ENCODE measurements at regions not wholly inside any gene's neighbourhood (a gene's known extent, or its start where the extent isn't known, plus 50 kb on each side); places are given as distances from the start of the nearest gene placed in this dataset.

DNA sequence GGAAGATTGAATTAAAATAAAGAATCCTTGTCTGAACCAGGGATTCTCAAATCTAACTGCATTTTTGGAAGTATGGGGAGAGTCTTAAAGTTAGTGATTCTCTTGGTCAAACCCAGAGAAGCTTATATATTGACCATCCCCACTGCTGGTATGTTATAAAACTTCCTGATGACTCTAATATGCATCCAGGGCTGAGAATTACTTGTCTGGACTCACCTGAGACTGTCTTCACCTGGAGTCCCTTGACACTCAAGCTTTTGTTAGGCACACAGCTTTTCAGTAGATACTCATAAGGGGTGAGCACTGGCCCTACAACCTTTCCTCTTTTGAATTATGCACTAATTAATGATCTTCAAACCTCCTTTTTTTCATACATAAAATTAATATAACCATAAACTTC is 149.6 kb upstream of the GULP1 start:
- no peak for DNase-seq (ENCODE audit: low read depth)

DNA sequence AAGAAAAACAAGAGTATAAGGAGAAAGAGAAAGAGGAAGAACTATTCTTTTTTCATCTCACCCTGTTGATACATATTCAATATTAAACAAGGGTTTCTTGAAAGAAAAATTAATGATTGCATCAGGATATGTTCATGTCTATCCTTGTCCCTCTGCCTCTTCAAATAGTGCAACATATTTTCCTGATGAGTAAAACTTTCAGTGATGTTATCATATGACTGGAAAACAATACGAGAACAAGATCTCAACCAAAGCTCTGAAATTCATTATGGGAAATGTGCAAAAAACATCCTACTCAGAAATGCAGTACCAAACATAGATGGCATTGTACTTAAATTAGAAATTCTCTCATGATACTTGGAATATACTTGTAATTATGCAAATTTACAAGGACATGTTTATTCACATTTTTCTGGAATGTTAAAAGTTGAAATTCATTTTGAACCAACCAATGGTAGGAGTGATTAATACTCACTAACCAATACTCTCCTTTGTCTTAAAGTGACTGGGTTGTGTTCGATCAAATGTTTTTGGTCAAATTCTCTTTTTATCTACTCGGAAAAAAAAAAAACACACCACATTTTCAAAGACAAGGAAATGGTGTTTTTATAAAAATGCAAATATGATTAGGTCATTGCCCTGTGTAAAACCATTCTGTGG is 148.9 kb upstream of the GULP1 start:
- DNase-seq (ENCODE audit: low read depth), result no peak

- DNase-seq (ENCODE audit: low read depth), result no peak
Measured at GRCh38 chr2:188145885-188146284, 145.8 kb upstream of the GULP1 start.

GRCh38 chr2:188146888-188147287 is 144.8 kb upstream of the GULP1 start:
- DNase-seq (ENCODE audit: low read depth), result no peak

DNA sequence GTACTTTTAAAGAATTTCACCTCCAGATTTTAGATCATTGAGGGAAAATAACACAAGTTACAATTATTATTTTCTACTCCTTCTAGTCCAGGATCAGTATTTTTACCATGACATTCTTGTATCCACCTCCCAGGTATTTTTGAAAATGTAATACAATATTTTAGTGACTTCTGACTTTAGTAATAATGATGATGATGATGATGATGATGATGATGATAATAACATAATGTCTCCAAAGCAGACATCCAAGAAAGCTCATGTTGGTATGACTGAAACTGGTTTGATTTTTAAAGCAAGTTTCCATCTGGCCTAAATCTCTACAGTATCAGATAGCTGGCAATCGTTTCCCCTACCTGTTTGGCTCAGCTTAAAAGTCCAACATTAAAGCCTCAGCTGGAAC is 140.0 kb upstream of the GULP1 start:
- DNase-seq (ENCODE audit: low read depth), result no peak

- peak; percentile 4 for DNase-seq (ENCODE audit: low read depth)
Measured at GRCh38 chr2:188158337-188159100, 133.2 kb upstream of the GULP1 start.

DNA sequence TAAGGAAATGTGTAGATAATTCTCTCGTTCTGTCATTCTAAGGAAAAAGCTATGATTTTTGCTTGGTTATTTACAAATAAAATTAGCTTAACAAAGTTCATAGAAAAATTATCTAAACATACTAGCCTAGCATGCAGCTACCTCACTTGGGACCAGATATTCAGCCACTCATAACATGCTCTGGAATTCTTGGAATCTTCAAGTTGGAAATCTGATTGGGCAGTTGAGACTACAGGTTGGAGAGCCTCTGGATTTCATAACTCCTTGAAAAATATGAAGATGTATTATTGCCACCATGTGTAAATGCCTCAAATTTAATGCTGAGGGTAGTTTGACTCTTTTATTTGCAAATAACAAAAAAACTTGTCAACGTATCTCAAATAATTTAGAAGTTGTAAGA is 132.2 kb upstream of the GULP1 start:
- DNase-seq (ENCODE audit: low read depth), result no peak

GRCh38 chr2:188170356-188170755 is 121.3 kb upstream of the GULP1 start:
- DNase-seq (ENCODE audit: low read depth), result no peak

- no peak for DNase-seq (ENCODE audit: low read depth)
Measured at GRCh38 chr2:188176620-188177019, 115.1 kb upstream of the GULP1 start.

- DNase-seq (ENCODE audit: low read depth), result no peak
Measured at GRCh38 chr2:188181067-188181838, 110.4 kb upstream of the GULP1 start.

DNA sequence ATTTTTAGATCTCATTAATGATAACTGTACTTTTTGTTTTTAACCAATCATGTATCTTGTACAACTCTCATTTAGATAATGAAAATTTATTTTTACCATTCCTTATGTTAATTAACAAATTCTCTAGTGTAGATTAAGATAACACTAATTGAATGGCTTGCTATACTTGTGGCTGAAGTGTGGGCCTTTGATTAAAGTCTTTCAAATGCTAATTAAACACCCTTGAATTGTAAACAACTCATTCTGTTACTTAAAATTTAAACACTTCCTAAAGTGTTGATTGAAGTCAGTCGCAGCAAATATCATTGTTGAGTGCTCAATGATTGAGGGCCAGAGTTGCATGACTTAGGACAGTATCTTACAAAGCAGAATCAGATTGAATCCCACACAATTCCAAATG is 109.8 kb upstream of the GULP1 start:
- DNase-seq (ENCODE audit: low read depth), result no peak

DNA sequence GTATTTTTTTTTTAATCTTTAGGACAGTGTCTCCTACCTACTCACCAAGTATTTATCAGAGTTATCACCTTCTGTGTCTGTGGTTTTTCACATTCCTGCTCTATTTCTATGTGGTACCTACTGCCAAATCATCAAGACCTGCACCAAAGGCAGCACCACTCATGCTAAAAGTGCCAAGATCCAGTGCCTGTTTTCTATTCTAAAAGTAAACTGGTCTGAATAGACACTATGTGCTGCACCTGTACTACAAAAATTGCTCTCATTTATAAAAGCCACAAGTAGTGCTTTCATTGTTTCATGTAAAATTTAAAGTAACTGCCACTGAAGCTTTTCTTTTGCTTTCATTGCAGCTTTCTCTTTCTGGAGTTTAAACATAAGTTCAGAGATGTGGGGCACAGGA is 103.9 kb upstream of the GULP1 start:
- DNase-seq (ENCODE audit: low read depth), result no peak

DNA sequence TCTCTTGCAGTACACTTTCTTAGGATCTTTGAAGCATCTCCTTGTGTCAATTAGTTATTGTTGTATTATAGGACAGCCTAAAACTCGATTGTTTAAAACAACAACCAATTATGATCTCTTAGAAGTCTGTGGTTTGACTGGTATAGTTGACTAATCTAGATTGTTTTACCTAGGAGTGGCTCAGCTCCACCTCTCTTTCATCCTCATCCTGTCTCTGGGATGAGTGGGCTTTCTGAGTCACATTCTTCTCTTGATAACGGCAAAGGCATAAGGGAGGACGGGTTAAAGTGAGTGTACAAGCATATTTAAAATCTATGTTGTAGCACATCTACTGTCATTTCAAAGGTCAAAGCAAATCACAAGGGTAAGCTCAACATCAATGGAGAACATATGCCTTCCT is 102.3 kb upstream of the GULP1 start:
- DNase-seq (ENCODE audit: low read depth), result no peak

GRCh38 chr2:188193230-188193629 is 98.4 kb upstream of the GULP1 start:
- no peak for DNase-seq (ENCODE audit: low read depth)

DNA sequence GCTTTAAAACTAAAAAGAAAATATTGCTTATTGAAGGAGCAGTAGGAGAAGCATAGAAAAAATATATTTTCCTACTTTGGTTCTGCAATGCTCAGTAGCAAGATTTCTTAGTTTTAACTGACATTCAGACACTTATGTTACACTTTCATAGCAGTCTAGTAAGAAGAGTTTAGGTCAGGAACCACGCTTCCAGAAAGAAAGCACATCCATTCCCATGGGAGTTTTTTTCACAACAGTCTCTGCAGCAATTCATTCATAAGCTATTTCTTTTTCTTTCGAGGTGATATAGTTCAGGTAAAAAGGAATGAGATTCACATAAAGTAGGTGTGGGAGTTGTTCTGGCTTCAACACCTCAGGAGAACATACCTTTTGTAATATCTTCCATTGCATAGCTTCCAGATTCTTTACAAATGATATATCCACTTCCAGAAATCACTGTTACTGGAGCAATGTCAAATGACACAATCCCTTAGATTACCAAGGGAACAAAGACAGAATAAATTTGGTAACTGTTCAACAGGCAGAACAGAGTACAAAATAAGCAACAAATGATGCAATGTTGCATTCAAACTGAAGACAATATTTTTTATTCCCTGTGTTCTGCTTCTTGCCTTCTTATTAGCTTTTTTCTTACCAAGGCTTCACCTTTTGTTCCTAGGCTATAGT is 95.2 kb upstream of the GULP1 start:
- no peak for DNase-seq (ENCODE audit: low read depth)

DNA sequence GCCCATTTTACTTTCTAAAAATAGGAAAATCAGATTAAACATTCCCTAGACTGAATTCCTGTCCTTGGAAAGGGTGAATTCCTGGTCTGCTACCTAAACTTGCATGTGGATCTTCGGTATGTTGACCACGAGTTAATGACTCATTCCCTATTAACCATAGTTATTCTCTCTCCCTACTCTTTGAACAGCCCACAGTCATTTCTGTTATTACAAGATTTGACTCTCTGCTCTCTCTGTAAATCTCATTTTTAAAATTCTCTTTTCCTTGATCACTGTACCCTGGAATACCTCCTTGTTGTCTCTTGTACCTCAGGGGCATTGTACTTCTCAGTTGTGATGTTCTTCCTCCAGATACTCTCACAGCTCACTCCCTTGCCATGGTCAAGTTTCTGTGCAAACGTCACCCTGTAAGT is 92.0 kb upstream of the GULP1 start:
- peak; percentile 28 for DNase-seq (ENCODE audit: low read depth)

DNA sequence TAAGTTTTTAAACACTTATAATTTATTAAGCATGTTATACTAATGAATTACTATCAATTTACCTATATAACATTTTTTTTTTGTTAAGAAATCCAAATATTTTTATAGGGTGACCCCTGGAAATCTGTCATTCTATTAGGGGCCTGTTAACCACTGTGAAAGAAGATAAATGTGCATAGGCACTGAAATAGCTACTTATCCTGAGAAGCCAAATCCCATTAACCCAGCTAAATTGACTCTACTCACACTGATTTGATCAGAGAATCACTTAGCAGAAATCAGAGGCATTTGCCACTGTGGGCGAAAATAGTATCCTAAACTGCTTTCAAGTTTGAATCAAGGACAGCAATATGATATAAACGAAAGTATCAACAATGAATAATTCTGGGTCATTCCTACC is 90.0 kb upstream of the GULP1 start:
- DNase-seq (ENCODE audit: low read depth), result no peak

DNA sequence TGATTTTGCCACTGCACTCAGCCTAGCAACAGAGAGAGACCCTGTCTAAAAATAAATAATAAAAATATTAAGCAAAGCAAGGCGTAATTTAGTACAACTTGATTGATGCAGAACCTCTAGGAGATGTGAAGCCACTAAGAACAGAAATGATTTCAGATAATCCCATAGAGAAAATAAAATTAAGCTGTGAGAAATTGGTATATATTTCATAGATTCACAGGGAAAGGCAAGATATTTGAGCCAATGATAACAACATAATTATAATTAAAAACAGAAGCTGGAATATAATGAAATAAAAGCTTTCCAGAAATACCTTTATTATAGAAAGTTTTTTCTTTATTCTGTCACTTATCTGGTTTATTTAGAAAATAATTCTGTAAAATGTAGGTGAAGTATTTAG is 88.9 kb upstream of the GULP1 start:
- DNase-seq (ENCODE audit: low read depth), result no peak

DNA sequence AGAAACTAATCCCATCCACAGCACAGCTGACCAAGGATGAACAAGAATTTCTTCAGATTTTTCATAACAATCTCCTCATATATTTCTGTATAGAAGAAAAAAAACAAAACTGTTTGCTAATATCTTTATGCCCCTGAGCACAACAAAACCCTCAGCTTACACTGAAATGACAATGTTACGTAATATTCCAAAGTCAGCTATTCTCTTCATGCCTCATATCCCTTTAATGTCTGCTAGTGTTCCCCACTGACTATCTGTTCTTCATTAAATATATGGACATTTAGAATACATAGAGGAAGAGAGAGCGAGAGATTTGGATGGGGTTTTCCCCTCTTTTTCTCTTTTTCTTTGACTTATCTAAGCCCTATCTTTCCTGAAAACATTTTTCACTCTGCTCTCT is 87.9 kb upstream of the GULP1 start:
- DNase-seq (ENCODE audit: low read depth), result no peak

DNA sequence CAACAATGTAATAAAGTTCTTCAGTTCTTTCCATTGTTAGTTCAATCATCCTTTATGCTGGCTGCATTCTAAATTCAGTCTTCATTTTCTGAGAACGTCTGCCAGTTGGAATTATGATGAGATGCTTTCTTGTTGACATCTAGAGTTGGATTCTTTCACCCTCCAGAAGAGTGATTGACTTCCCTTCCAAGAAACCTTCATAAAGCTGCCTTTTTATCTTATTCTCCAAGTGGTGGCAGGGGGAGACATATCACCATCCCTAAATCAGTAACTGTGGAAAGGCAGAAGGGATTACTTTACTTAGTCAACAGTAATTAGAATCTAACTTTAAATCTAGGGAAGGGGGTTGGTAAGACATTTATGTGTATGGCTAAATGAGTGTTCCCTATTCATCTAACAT is 86.8 kb upstream of the GULP1 start:
- no peak for DNase-seq (ENCODE audit: low read depth)

GRCh38 chr2:188207554-188207953 is 84.1 kb upstream of the GULP1 start:
- no peak for DNase-seq (ENCODE audit: low read depth)

DNA sequence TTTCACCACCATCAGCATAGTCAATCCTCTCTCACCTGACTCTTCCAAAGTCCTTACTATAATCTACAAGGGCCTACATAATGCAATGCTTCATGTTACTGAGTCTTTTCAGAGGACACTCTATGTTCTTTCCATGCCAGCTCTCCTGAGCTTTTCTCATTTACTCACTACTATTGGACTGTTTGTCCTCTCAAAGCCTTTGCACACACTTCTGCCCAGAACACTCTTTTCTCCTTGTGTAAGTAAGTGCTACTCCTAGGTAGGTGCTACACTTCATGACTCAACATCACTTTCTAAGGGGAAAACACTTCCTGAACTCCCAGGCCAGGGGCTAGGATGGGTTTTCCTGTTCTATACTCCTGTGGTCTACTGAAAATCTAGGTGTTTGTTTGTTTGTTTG is 82.5 kb upstream of the GULP1 start:
- no peak for DNase-seq (ENCODE audit: low read depth)

GRCh38 chr2:188217264-188217663 is 74.4 kb upstream of the GULP1 start:
- no peak for DNase-seq (ENCODE audit: low read depth)
